Common myeloid progenitor, CD34-positive (primary cell): ENCODE measurements at regions not wholly inside any gene's neighbourhood (a gene's known extent, or its start where the extent isn't known, plus 50 kb on each side); places are given as distances from the start of the nearest gene placed in this dataset.
"Not testable (repeated sequence)": the region's sequence is repeated elsewhere in the genome, so short reads cannot be mapped to it uniquely, and the experiment has no call there.

Experiments
- CTCF ChIA-PET: fragments of 350-600 bp; sonication (Branson Sonifier 250); formaldehyde crosslinking; loops from one replicate; lab custom pipeline; 2021; ENCODE audit warnings: antibody characterized with exemption; lab: Charles Lee
- POLR2A ChIA-PET: fragments of 350-600 bp; sonication (Branson Sonifier 250); formaldehyde crosslinking; loops from one replicate; lab custom pipeline; 2021; ENCODE audit warnings: antibody characterized with exemption; lab: Charles Lee
- DNase-seq, 3 donors: peaks; one replicate each; pipeline versions ENCODE4 v3.0.0 to v3.0.0-alpha.2; 2013
- H3K27ac ChIP-seq, 2 experiments: 1 replicate in 1 of 2; 2 replicates in 1 of 2; pipeline ENCODE4 v1.7.0; 2013; ENCODE audit warnings: inconsistent platforms in 2 of 2, low read length in 2 of 2, mild to moderate bottlenecking in 2 of 2, low read depth in 1 of 2, moderate library complexity in 1 of 2; ENCODE audit not compliant: severe bottlenecking in 2 of 2, insufficient read depth in 1 of 2, poor library complexity in 1 of 2
- H3K27me3 ChIP-seq, 5 experiments: replicated peaks in 2 of 5; 1 replicate in 3 of 5; 2 replicates in 2 of 5; pipeline versions ENCODE4 v1.6.1 to v1.7.0; 2013; ENCODE audit warnings: low read length in 4 of 5, mild to moderate bottlenecking in 2 of 5, moderate library complexity in 2 of 5, inconsistent platforms in 1 of 5; ENCODE audit not compliant: insufficient read depth in 5 of 5, control insufficient read depth in 4 of 5
- H3K36me3 ChIP-seq, 4 experiments: 1 replicate in 2 of 4; 2 replicates in 2 of 4; pipeline versions ENCODE4 v1.6.1 to v1.7.0; 2013; ENCODE audit warnings: low read length in 3 of 4, control low read depth in 1 of 4, mild to moderate bottlenecking in 1 of 4; ENCODE audit not compliant: control insufficient read depth in 4 of 4, insufficient read depth in 4 of 4
- H3K4me1 ChIP-seq, 4 experiments: 1 replicate in 3 of 4; 2 replicates in 1 of 4; pipeline versions ENCODE4 v1.6.1 to v1.7.1; 2013; ENCODE audit warnings: low read length in 3 of 4, mild to moderate bottlenecking in 3 of 4, control low read depth in 1 of 4, inconsistent platforms in 1 of 4, moderate library complexity in 1 of 4; ENCODE audit not compliant: control insufficient read depth in 4 of 4, insufficient read depth in 4 of 4; ENCODE audit errors: control extremely low read depth in 1 of 4
- H3K4me3 ChIP-seq, 7 experiments: 1 replicate in 4 of 7; 2 replicates in 3 of 7; pipeline versions ENCODE4 v1.5.1 to v1.7.0; 2013; ENCODE audit warnings: mild to moderate bottlenecking in 7 of 7, low read length in 6 of 7, moderate library complexity in 6 of 7, inconsistent platforms in 2 of 7, low read depth in 2 of 7, control low read depth in 1 of 7; ENCODE audit not compliant: insufficient read depth in 4 of 7, control insufficient read depth in 1 of 7; ENCODE audit errors: extremely low read depth in 1 of 7
- H3K9me3 ChIP-seq, 5 experiments: 1 replicate in 4 of 5; 2 replicates in 1 of 5; pipeline versions ENCODE4 v1.6.1 to v1.7.1; 2013; ENCODE audit warnings: low read length in 4 of 5, mild to moderate bottlenecking in 2 of 5, inconsistent platforms in 1 of 5, low read depth in 1 of 5, moderate library complexity in 1 of 5; ENCODE audit not compliant: control insufficient read depth in 4 of 5, insufficient read depth in 2 of 5; ENCODE audit errors: control extremely low read depth in 1 of 5
- WGBS: methylation state at CpG from one replicate; pipeline ENCODE4 v1.1.5; 2013; ENCODE audit not compliant: insufficient coverage; 5-methylcytosine and 5-hydroxymethylcytosine counted together

GRCh38 chr14:83091991-83092956, 1558.6 kb upstream of the SEL1L start:
- DNase-seq, H3K27me3 ChIP-seq, H3K4me1 ChIP-seq, H3K27ac ChIP-seq, CTCF ChIA-PET, H3K9me3 ChIP-seq, H3K36me3 ChIP-seq, POLR2A ChIA-PET, H3K4me3 ChIP-seq: not testable (repeated sequence)
- 92% methylated on average over 27 of the region's 47 CpGs for WGBS

GRCh38 chr14:83096092-83096491, 1562.4 kb upstream of the SEL1L start:
- no peak for DNase-seq
- H3K4me3 ChIP-seq: no peak overlapping the region
- ChIA-PET CTCF (no interaction called here), POLR2A (no interaction called here)
- no peak overlapping the region for H3K27ac ChIP-seq
- H3K36me3 ChIP-seq: no peaks in the 10 kb centered on the region
- WGBS: no CpG with 5 or more reads among the region's 1 CpG
- peaks cover 0 to 2% (median 0%) of the 10 kb centered on the region in 5 experiments for H3K27me3 ChIP-seq
- H3K4me1 ChIP-seq: no peaks in the 10 kb centered on the region
- no peaks in the 10 kb centered on the region for H3K9me3 ChIP-seq

- peaks cover 0 to 3% (median 0%) of the 10 kb centered on the region in 5 experiments for H3K9me3 ChIP-seq
- CTCF ChIA-PET: no interaction called here
- DNase-seq: no peak
- no CpG with 5 or more reads among the region's 1 CpG for WGBS
- H3K27me3 ChIP-seq: no peaks in the 10 kb centered on the region
- H3K4me1 ChIP-seq: no peaks in the 10 kb centered on the region
- POLR2A ChIA-PET: no interaction called here
- no peak overlapping the region for H3K4me3 ChIP-seq
- H3K36me3 ChIP-seq: no peaks in the 10 kb centered on the region
- no peak overlapping the region for H3K27ac ChIP-seq
These were observed 1568.2 kb upstream of the SEL1L start for GRCh38 chr14:83101846-83102245.

GRCh38 chr14:83118029-83118428, 1584.4 kb upstream of the SEL1L start:
- ChIA-PET CTCF (no interaction called here), POLR2A (no interaction called here)
- Histone ChIP-seq H3K27ac (no peak overlapping the region), H3K27me3 (no peaks in the 10 kb centered on the region), H3K4me3 (no peak overlapping the region), H3K9me3 (no peaks in the 10 kb centered on the region), H3K4me1 (no peaks in the 10 kb centered on the region), H3K36me3 (no peaks in the 10 kb centered on the region)
- no CpG with 5 or more reads among the region's 6 CpGs for WGBS
- no peak for DNase-seq

GRCh38 chr14:83120187-83120586, 1586.5 kb upstream of the SEL1L start:
- POLR2A ChIA-PET: no interaction called here
- no peak for DNase-seq
- H3K36me3 ChIP-seq: no peaks in the 10 kb centered on the region

GRCh38 chr14:83126076-83126475, 1592.4 kb upstream of the SEL1L start:
- no peaks in the 10 kb centered on the region for H3K4me1 ChIP-seq
- no peaks in the 10 kb centered on the region for H3K9me3 ChIP-seq
- no peak for DNase-seq
- H3K27ac ChIP-seq: no peak overlapping the region
- ChIA-PET POLR2A (no interaction called here), CTCF (no interaction called here)
- H3K27me3 ChIP-seq: no peaks in the 10 kb centered on the region
- no peak overlapping the region for H3K4me3 ChIP-seq
- 100% methylated on average over 2 of the region's 4 CpGs for WGBS
- H3K36me3 ChIP-seq: no peaks in the 10 kb centered on the region

More at GRCh38 chr14:83120187-83120586, 1586.5 kb upstream of the SEL1L start:
- Histone ChIP-seq H3K4me1 (no peaks in the 10 kb centered on the region), H3K27ac (no peak overlapping the region), H3K9me3 (no peaks in the 10 kb centered on the region), H3K27me3 (no peaks in the 10 kb centered on the region), H3K4me3 (no peak overlapping the region)
- WGBS: no CpG with 5 or more reads among the region's 2 CpGs
- CTCF ChIA-PET: no interaction called here

- Histone ChIP-seq H3K9me3 (no peaks in the 10 kb centered on the region), H3K36me3 (no peaks in the 10 kb centered on the region), H3K4me3 (no peak overlapping the region), H3K27ac (no peak overlapping the region), H3K27me3 (no peaks in the 10 kb centered on the region), H3K4me1 (no peaks in the 10 kb centered on the region)
- DNase-seq: no peak
- 57% methylated on average over 2 of the region's 4 CpGs for WGBS
- ChIA-PET CTCF (no interaction called here), POLR2A (no interaction called here)
These were observed 1595.1 kb upstream of the SEL1L start for GRCh38 chr14:83128783-83129182.
